Neural cell (in vitro differentiated cells): ENCODE measurements at regions not wholly inside any gene's neighbourhood (a gene's known extent, or its start where the extent isn't known, plus 50 kb on each side); places are given as distances from the start of the nearest gene placed in this dataset.

Source experiments
- H2AFZ ChIP-seq: fragments of 200-600, 300-800 bp; sonication (generic), shearing (Covaris generic); 2 replicates; pipeline ENCODE4 v1.6.0; 2014; ENCODE audit warnings: low read depth, mild to moderate bottlenecking, antibody characterized with exemption, low read length, moderate library complexity
- H3F3A ChIP-seq: fragments of 200-600 bp; shearing (Covaris generic); 2 replicates; pipeline ENCODE4 v1.6.1; 2016; ENCODE audit warnings: mild to moderate bottlenecking, moderate library complexity, mixed read lengths, antibody characterized with exemption, low read length; ENCODE audit not compliant: insufficient read depth, poor library complexity, severe bottlenecking
- H3K27ac ChIP-seq: fragments of 200-600, 300-800 bp; sonication (generic), shearing (Covaris generic); 2 replicates; pipeline ENCODE4 v1.5.1; 2014; ENCODE audit warnings: mild to moderate bottlenecking, low read length, moderate library complexity
- H3K27me3 ChIP-seq: fragments of 300-800, 200-600 bp; sonication (generic), shearing (Covaris generic); 2 replicates; pipeline ENCODE4 v1.6.0; 2014; ENCODE audit warnings: mild to moderate bottlenecking, low read depth, low read length, moderate library complexity; ENCODE audit not compliant: insufficient read depth
- H3K36me3 ChIP-seq: fragments of 300-800, 200-600 bp; sonication (generic), shearing (Covaris generic); 2 replicates; pipeline ENCODE4 v1.5.1; 2014; ENCODE audit warnings: mild to moderate bottlenecking, antibody characterized with exemption, low read length, moderate library complexity; ENCODE audit not compliant: insufficient read depth
- H3K4me2 ChIP-seq: fragments of 300-800, 200-600 bp; sonication (generic), shearing (Covaris generic); 2 replicates; pipeline ENCODE4 v1.6.0; 2014; ENCODE audit warnings: mild to moderate bottlenecking, low read length
- H3K4me3 ChIP-seq: fragments of 300-800, 200-600 bp; sonication (generic), shearing (Covaris generic); 2 replicates; pipeline ENCODE4 v1.5.1; 2014; ENCODE audit warnings: mild to moderate bottlenecking, low read length, moderate library complexity
- H3K79me2 ChIP-seq: fragments of 200-600 bp; shearing (Covaris generic); replicated peaks from 2 replicates; pipeline ENCODE4 v1.6.0; 2014; ENCODE audit warnings: mild to moderate bottlenecking, low read length, moderate library complexity; ENCODE audit not compliant: insufficient read depth
- H3K9ac ChIP-seq: fragments of 300-800, 200-600 bp; sonication (generic), shearing (Covaris generic); 2 replicates; pipeline ENCODE4 v1.6.1; 2016; ENCODE audit warnings: mild to moderate bottlenecking, low read length, mixed read lengths
- H3K9me2 ChIP-seq: fragments of 200-600 bp; shearing (Covaris generic); 2 replicates; pipeline ENCODE4 v1.6.1; 2016; ENCODE audit warnings: mild to moderate bottlenecking, low read length, mixed read lengths; ENCODE audit not compliant: insufficient read depth
- H3K9me3 ChIP-seq: fragments of 200-600, 300-800 bp; sonication (generic), shearing (Covaris generic); 2 replicates; pipeline ENCODE4 v1.6.1; 2016; ENCODE audit warnings: mild to moderate bottlenecking, mixed run types, low read length, moderate library complexity, mixed read lengths
- H4K20me1 ChIP-seq: fragments of 200-600 bp; shearing (Covaris generic); 2 replicates; pipeline ENCODE4 v1.6.1; 2016; ENCODE audit warnings: mild to moderate bottlenecking, mixed run types; ENCODE audit not compliant: insufficient read depth
- CTCF ChIP-seq: fragments of 450-650 bp; IDR thresholded peaks from 2 replicates; pipeline ENCODE4 v1.5.1; 2014; ENCODE audit warnings: antibody characterized with exemption, mild to moderate bottlenecking, moderate library complexity; ENCODE audit not compliant: poor library complexity, severe bottlenecking
- EP300 ChIP-seq: fragments of 450-650 bp; conservative IDR thresholded peaks from 2 replicates; pipeline ENCODE4 v1.6.1; 2014; ENCODE audit warnings: antibody characterized with exemption, mild to moderate bottlenecking, moderate library complexity; ENCODE audit not compliant: poor library complexity, severe bottlenecking
- EZH2 ChIP-seq: fragments of 200-600, 300-800 bp; shearing (Covaris generic), sonication (generic); IDR thresholded peaks from 2 replicates; pipeline ENCODE4 v1.6.1; 2014; ENCODE audit warnings: antibody characterized with exemption, low read length, borderline replicate concordance, mild to moderate bottlenecking; ENCODE audit not compliant: insufficient read depth, poor library complexity, severe bottlenecking
- MXI1 ChIP-seq: fragments of 450-650 bp; conservative IDR thresholded peaks from 2 replicates; pipeline ENCODE4 v1.6.1; 2014; ENCODE audit warnings: antibody characterized with exemption, mild to moderate bottlenecking; ENCODE audit not compliant: poor library complexity, severe bottlenecking
- POLR2AphosphoS5 ChIP-seq: IDR thresholded peaks from 2 replicates; pipeline ENCODE4 v1.6.1; 2012
- RAD21 ChIP-seq: fragments of 450-650 bp; conservative IDR thresholded peaks from 2 replicates; pipeline ENCODE4 v1.6.1; 2014; ENCODE audit warnings: antibody characterized with exemption, mild to moderate bottlenecking, moderate library complexity
- REST ChIP-seq: IDR thresholded peaks from 2 replicates; pipeline ENCODE4 v1.6.1; 2012; ENCODE audit warnings: borderline replicate concordance
- SMC3 ChIP-seq: fragments of 450-650 bp; conservative IDR thresholded peaks from 2 replicates; pipeline ENCODE4 v1.6.1; 2014; ENCODE audit warnings: antibody characterized with exemption, mild to moderate bottlenecking, moderate library complexity; ENCODE audit not compliant: poor library complexity
- TAF1 ChIP-seq: IDR thresholded peaks from 2 replicates; pipeline ENCODE4 v1.6.1; 2012; ENCODE audit warnings: low read depth

GRCh38 chr7:53699215-53699837 is 663.9 kb downstream of the POM121L12 start:
- Histone ChIP-seq H2AFZ (no peak overlapping the region), H3K27ac (no peak overlapping the region), H3F3A (no peaks in the 10 kb centered on the region), H3K9ac (no peak overlapping the region), H3K36me3 (no peaks in the 10 kb centered on the region), H4K20me1 (no peaks in the 10 kb centered on the region), H3K9me2 (no peaks in the 10 kb centered on the region), H3K9me3 (no peaks in the 10 kb centered on the region), H3K4me2 (no peak overlapping the region), H3K27me3 (no peaks in the 10 kb centered on the region), H3K79me2 (no peaks in the 10 kb centered on the region), H3K4me3 (no peak overlapping the region)
- no peak for TF ChIP-seq REST
- no peak for TF ChIP-seq SMC3
- TF ChIP-seq TAF1: no peak

- no peaks in the 10 kb centered on the region for H3K9me2 ChIP-seq
- no peak overlapping the region for H3K27ac ChIP-seq
- no peaks in the 10 kb centered on the region for H3K79me2 ChIP-seq
- H3K9ac ChIP-seq: no peak overlapping the region
- no peaks in the 10 kb centered on the region for H3K9me3 ChIP-seq
- no peaks in the 10 kb centered on the region for H3K36me3 ChIP-seq
- no peaks in the 10 kb centered on the region for H3K27me3 ChIP-seq
- no peak for TF ChIP-seq EZH2
- no peak for TF ChIP-seq TAF1
- H3F3A ChIP-seq: no peaks in the 10 kb centered on the region
- no peak overlapping the region for H2AFZ ChIP-seq
- no peak overlapping the region for H3K4me3 ChIP-seq
- H4K20me1 ChIP-seq: no peaks in the 10 kb centered on the region
- H3K4me2 ChIP-seq: no peak overlapping the region
Measured at GRCh38 chr7:53719122-53719521, 683.7 kb downstream of the POM121L12 start.

GRCh38 chr7:53740971-53741370 is 705.5 kb downstream of the POM121L12 start:
- Histone ChIP-seq H3F3A (no peaks in the 10 kb centered on the region), H3K9ac (no peak overlapping the region), H4K20me1 (no peaks in the 10 kb centered on the region), H3K4me2 (no peak overlapping the region), H3K79me2 (no peaks in the 10 kb centered on the region), H2AFZ (no peak overlapping the region), H3K9me2 (no peaks in the 10 kb centered on the region), H3K27ac (no peak overlapping the region), H3K36me3 (no peaks in the 10 kb centered on the region), H3K4me3 (no peak overlapping the region), H3K9me3 (no peaks in the 10 kb centered on the region), H3K27me3 (no peaks in the 10 kb centered on the region)
- no peak for TF ChIP-seq CTCF
- TF ChIP-seq TAF1: no peak
- no peak for TF ChIP-seq POLR2AphosphoS5
- TF ChIP-seq RAD21: no peak
- no peak for TF ChIP-seq EZH2
- no peak for TF ChIP-seq REST
- TF ChIP-seq MXI1: no peak
- TF ChIP-seq SMC3: no peak
- no peak for TF ChIP-seq EP300
